ENCODE measurements at regions not wholly inside any gene's neighbourhood (a gene's known extent, or its start where the extent isn't known, plus 50 kb on each side); places are given as distances from the start of the nearest gene placed in this dataset.
A peak's percentile ranks its signal among the peaks of the same experiment; 100 is the strongest.

DNA sequence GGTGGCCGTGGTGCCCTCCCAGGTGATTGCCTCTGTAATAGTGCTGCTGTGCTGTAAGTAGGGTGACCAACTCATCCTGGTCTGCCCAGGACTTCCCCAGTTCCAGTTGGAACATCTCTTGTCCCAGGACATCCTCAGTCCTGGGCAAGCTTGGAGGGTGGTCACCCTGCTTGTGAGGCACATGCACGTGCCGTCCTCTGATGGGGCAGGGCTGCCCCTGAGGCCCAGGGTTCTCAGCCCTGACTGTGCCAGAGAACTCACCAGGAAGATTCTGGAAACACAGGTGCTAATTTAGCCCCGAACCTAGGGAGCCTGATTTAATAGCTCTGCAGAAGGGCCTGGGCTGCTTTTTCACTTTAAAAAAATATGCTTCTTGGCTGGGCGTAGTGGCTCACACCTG, 120.9 kb upstream of the PHACTR3 start (continued):
- TF ChIP-seq POLR2AphosphoS5 (IDR thresholded peaks at IDR 0.05; ENCODE audit: low read depth, low read length) (no peak), FOXJ3 (CRISPR knock-in tag; IDR thresholded peaks at IDR 0.05) (no peak), RCOR1 (IDR thresholded peaks at IDR 0.05; ENCODE audit: low read length) (no peak), TAF1 (IDR thresholded peaks at IDR 0.05; ENCODE audit: borderline replicate concordance, low read depth, low read length) (no peak), NFIC (IDR thresholded peaks at IDR 0.05; ENCODE audit: borderline replicate concordance) (no peak), SIN3A (IDR thresholded peaks at IDR 0.05; ENCODE audit: borderline replicate concordance, low read depth, low read length) (no peak)

DNA sequence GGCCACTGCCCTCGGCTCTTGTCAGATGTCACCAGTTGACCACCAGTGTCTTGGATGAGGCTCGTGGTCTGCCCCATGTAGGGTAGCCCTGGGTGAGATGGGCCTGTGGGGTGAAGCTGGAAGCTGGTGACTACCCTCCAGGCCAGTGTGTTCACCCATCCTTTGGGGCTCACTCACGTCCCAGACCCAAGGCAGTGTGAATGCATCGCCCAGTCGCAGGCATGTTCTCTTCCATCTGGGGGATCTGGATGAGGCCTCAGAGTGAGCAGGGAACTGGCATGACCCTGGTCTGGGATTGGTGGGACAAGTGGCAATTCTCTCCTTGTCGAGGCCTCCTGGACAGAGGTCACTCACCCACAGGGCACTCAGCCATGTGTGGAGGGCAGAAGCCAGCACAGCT, 120.1 kb upstream of the PHACTR3 start:
- 54% methylated on average over 6 of the region's 6 CpGs for WGBS (ENCODE audit: low lambda C conversion rate)
- ChIA-PET CTCF (interaction anchor here (2.3 to 2.6 kb wide), 2 partner anchors 12 to 29 kb away, joined by 12 read pairs; no protein-coding TSS in a partner anchor), POLR2A (no interaction called here)
- no peak overlapping the region for H3K4me2 ChIP-seq
- H3K9me3 ChIP-seq, result no peaks in the 10 kb centered on the region
- TF ChIP-seq SMC3 (IDR thresholded peaks at IDR 0.05; ENCODE audit: low read depth, low read length) (no peak), MEF2A (IDR thresholded peaks at IDR 0.05; ENCODE audit: borderline replicate concordance, low read depth) (no peak), EP300 (IDR thresholded peaks at IDR 0.05; ENCODE audit: borderline replicate concordance in 1 of 2, low read depth in 1 of 2, low read length in 1 of 2) (no peak), GATA2 (CRISPR knock-in tag; IDR thresholded peaks at IDR 0.05) (no peak), RAD21 (IDR thresholded peaks at IDR 0.05; ENCODE audit: low read length) (no peak), FOXJ3 (CRISPR knock-in tag; IDR thresholded peaks at IDR 0.05) (no peak), GABPA (IDR thresholded peaks at IDR 0.05; ENCODE audit: low read depth) (no peak)
- no peaks in the 10 kb centered on the region for H4K20me1 ChIP-seq (ENCODE audit: insufficient read depth)
- no peak overlapping the region for H3K4me3 ChIP-seq (ENCODE audit: low read depth in 2 of 2, low read length in 1 of 2)
- H2AFZ ChIP-seq (ENCODE audit: low read depth), result no peak overlapping the region
- no peaks in the 10 kb centered on the region for H3K79me2 ChIP-seq (ENCODE audit: insufficient read depth)
- peak; percentile 11 for DNase-seq
- no peak overlapping the region for H3K9ac ChIP-seq
- H3K27me3 ChIP-seq (ENCODE audit: insufficient read depth), result no peaks in the 10 kb centered on the region
- H3K27ac ChIP-seq (ENCODE audit: low read depth in 2 of 2, low read length in 1 of 2), result no peak overlapping the region
- no peaks in the 10 kb centered on the region for H3K36me3 ChIP-seq (replicated peaks in 1 of 2; ENCODE audit: control insufficient read depth in 1 of 2, insufficient read depth in 2 of 2, low read length in 1 of 2)
- no peaks in the 10 kb centered on the region for H3K9me2 ChIP-seq
- no peaks in the 10 kb centered on the region for H3F3A ChIP-seq (replicated peaks; ENCODE audit: insufficient read depth)
- peaks cover 0 to 2% of the 10 kb centered on the region in 2 experiments; a peak in 1 of 4 replicates for H3K4me1 ChIP-seq (ENCODE audit: control insufficient read depth in 1 of 2, insufficient read depth in 2 of 2, low read depth in 1 of 2, low read length in 1 of 2)

DNA sequence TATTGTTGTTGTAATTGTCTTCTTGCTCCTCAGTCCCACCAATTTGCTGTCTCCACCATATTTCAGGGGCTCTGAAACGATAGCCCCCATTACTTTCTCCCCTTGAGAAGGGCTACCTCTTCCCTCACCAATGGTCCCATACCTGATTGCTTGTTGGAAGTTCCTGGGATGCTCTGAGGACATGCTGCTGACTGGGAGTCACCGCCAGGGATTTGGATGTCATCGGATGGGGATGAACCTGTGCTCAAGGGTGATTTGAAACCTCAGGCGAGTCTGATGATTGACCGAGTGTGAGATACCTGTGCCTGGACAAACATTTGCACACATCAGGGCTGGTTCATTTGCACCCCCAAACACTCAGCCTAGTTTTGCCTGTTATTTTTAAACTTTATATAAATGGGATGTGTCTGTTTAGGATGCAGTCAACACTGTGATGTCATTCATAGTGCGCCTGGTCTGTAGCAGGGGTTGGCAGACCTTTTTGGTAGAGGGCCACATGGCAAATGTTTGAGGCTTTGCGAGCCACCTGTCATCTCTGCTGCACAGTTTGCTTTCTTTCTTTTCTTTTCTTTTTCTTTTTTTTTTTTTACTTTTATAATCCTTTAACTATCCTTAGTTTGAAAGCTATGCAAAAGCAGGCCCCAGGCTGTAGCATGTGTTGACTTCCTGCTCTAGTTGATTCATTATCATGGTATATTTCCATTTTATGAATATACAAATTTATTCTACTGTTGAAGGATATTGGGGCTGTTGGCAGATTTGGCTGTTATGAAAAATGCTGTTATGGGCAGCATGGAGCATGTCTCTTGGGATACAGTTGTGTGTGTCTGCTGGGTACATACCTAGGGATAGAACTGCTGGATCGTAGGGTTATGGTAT, 118.5 kb upstream of the PHACTR3 start:
- Histone ChIP-seq H3K36me3 (replicated peaks in 1 of 2; ENCODE audit: control insufficient read depth in 1 of 2, insufficient read depth in 2 of 2, low read length in 1 of 2) (no peaks in the 10 kb centered on the region), H2AFZ (ENCODE audit: low read depth) (no peak overlapping the region), H3K4me2 (no peak overlapping the region), H4K20me1 (ENCODE audit: insufficient read depth) (no peaks in the 10 kb centered on the region), H3K27ac (ENCODE audit: low read depth in 2 of 2, low read length in 1 of 2) (no peak overlapping the region), H3F3A (replicated peaks; ENCODE audit: insufficient read depth) (no peaks in the 10 kb centered on the region), H3K4me1 (ENCODE audit: control insufficient read depth in 1 of 2, insufficient read depth in 2 of 2, low read depth in 1 of 2, low read length in 1 of 2) (peaks cover 0 to 2% of the 10 kb centered on the region in 2 experiments; a peak in 1 of 4 replicates), H3K4me3 (ENCODE audit: low read depth in 2 of 2, low read length in 1 of 2) (no peak overlapping the region), H3K9me3 (no peaks in the 10 kb centered on the region), H3K9ac (no peak overlapping the region), H3K79me2 (ENCODE audit: insufficient read depth) (no peaks in the 10 kb centered on the region), H3K27me3 (ENCODE audit: insufficient read depth) (no peaks in the 10 kb centered on the region), H3K9me2 (no peaks in the 10 kb centered on the region)
- DNase-seq, result no peak
- TF ChIP-seq RAD21 (IDR thresholded peaks at IDR 0.05; ENCODE audit: low read length), result no peak
- no peak for TF ChIP-seq FOSL2 (IDR thresholded peaks at IDR 0.05; ENCODE audit: borderline replicate concordance, low read depth)
- TF ChIP-seq, protein P1, sequence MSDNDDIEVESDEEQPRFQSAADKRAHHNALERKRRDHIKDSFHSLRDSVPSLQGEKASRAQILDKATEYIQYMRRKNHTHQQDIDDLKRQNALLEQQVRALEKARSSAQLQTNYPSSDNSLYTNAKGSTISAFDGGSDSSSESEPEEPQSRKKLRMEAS (IDR thresholded peaks at IDR 0.05; ENCODE audit: low read depth), result no peak
- TF ChIP-seq, protein P2, sequence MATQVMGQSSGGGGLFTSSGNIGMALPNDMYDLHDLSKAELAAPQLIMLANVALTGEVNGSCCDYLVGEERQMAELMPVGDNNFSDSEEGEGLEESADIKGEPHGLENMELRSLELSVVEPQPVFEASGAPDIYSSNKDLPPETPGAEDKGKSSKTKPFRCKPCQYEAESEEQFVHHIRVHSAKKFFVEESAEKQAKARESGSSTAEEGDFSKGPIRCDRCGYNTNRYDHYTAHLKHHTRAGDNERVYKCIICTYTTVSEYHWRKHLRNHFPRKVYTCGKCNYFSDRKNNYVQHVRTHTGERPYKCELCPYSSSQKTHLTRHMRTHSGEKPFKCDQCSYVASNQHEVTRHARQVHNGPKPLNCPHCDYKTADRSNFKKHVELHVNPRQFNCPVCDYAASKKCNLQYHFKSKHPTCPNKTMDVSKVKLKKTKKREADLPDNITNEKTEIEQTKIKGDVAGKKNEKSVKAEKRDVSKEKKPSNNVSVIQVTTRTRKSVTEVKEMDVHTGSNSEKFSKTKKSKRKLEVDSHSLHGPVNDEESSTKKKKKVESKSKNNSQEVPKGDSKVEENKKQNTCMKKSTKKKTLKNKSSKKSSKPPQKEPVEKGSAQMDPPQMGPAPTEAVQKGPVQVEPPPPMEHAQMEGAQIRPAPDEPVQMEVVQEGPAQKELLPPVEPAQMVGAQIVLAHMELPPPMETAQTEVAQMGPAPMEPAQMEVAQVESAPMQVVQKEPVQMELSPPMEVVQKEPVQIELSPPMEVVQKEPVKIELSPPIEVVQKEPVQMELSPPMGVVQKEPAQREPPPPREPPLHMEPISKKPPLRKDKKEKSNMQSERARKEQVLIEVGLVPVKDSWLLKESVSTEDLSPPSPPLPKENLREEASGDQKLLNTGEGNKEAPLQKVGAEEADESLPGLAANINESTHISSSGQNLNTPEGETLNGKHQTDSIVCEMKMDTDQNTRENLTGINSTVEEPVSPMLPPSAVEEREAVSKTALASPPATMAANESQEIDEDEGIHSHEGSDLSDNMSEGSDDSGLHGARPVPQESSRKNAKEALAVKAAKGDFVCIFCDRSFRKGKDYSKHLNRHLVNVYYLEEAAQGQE (IDR thresholded peaks at IDR 0.05; ENCODE audit: low read depth, low read length), result no peak
- TF ChIP-seq TAF1 (IDR thresholded peaks at IDR 0.05; ENCODE audit: borderline replicate concordance, low read depth, low read length), result no peak
- TF ChIP-seq NFIC (IDR thresholded peaks at IDR 0.05; ENCODE audit: borderline replicate concordance), result no peak
- TF ChIP-seq FOXM1 (IDR thresholded peaks at IDR 0.05; ENCODE audit: low read depth), result no peak
- no peak for TF ChIP-seq POLR2AphosphoS5 (IDR thresholded peaks at IDR 0.05; ENCODE audit: low read depth, low read length)
- no peak for TF ChIP-seq RCOR1 (IDR thresholded peaks at IDR 0.05; ENCODE audit: low read length)
- TF ChIP-seq, protein P3, sequence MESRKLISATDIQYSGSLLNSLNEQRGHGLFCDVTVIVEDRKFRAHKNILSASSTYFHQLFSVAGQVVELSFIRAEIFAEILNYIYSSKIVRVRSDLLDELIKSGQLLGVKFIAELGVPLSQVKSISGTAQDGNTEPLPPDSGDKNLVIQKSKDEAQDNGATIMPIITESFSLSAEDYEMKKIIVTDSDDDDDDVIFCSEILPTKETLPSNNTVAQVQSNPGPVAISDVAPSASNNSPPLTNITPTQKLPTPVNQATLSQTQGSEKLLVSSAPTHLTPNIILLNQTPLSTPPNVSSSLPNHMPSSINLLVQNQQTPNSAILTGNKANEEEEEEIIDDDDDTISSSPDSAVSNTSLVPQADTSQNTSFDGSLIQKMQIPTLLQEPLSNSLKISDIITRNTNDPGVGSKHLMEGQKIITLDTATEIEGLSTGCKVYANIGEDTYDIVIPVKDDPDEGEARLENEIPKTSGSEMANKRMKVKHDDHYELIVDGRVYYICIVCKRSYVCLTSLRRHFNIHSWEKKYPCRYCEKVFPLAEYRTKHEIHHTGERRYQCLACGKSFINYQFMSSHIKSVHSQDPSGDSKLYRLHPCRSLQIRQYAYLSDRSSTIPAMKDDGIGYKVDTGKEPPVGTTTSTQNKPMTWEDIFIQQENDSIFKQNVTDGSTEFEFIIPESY (IDR thresholded peaks at IDR 0.05; ENCODE audit: borderline replicate concordance, low read depth), result no peak
- TF ChIP-seq CHD2 (IDR thresholded peaks at IDR 0.05; ENCODE audit: low read length, partially characterized antibody), result no peak
- no peak for TF ChIP-seq YY1 (IDR thresholded peaks at IDR 0.05; ENCODE audit: low read depth)
- ChIA-PET CTCF (interaction anchor here (1.7 to 2.0 kb wide), 3 partner anchors 10 to 41 kb away, joined by 4 to 13 read pairs (median 4); no protein-coding TSS in a partner anchor), POLR2A (no interaction called here)
- 74% methylated on average over 8 of the region's 8 CpGs for WGBS (ENCODE audit: low lambda C conversion rate)
